Left kidney (tissue), 1 donor: ENCODE measurements at regions not wholly inside any gene's neighbourhood (a gene's known extent, or its start where the extent isn't known, plus 50 kb on each side); places are given as distances from the start of the nearest gene placed in this dataset.
"Not testable (repeated sequence)": the region's sequence is repeated elsewhere in the genome, so short reads cannot be mapped to it uniquely, and the experiment has no call there.

ENCODE experiments used
- DNase-seq: peaks from one replicate; pipeline ENCODE4 v3.0.0-alpha.2; 2013

DNA sequence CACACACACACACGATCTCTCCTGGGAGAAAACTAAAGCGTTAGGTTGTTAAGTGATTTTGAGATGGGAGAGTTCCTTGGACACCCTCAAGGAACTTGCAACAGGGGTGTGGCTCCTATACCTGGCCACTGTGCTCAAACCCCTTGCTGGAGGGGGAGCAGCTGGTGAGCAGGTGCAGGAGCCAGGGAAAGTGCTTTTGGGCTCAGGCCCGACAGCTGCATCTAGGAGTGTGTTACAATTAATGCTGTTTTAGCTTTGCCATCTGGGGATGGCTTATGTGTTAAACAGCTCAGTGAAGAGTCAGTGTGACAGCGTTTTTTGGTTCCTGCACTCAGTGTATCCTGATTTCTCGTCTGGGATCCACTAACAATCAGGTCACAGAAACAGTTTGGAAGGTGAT lies 510.8 kb downstream of the TRIB2 start:
- DNase-seq: no peak

DNA sequence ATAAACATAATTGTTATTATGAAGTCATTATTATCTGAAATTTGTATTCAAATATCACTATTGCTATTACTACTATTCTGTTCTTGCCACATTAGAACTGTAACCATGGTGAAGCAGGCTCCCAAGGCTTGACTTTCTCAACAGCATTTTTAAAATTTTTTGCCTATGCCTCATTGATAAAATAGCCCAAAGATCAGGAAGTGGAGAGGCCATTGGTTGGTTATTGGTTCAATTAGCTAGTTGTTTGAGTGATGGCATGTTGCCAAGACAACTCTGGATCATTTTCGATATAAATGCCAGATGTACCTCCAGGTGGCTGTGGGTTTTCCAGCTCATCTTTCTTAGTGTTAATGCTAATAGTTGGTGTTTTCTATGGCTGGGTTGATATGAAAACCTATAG lies 513.5 kb downstream of the TRIB2 start:
- DNase-seq: no peak

DNA sequence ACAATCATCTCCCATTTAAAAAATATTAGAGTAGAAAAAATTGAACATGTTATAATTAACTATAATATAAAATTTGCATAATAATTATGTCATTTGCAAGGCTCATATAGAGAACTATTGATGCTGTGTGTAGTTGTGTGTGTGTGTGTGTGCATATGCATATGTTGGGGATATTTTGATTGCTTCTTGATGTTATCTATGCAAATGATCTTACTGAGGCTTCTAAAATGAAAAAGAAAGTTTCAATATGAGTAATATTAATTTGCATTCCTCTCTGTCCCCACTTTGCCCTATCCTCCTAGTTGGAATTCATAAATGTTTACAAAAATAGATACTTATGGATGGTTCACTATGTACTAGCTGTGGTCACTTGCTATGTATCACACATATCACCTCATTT lies 523.3 kb downstream of the TRIB2 start:
- no peak for DNase-seq

DNA sequence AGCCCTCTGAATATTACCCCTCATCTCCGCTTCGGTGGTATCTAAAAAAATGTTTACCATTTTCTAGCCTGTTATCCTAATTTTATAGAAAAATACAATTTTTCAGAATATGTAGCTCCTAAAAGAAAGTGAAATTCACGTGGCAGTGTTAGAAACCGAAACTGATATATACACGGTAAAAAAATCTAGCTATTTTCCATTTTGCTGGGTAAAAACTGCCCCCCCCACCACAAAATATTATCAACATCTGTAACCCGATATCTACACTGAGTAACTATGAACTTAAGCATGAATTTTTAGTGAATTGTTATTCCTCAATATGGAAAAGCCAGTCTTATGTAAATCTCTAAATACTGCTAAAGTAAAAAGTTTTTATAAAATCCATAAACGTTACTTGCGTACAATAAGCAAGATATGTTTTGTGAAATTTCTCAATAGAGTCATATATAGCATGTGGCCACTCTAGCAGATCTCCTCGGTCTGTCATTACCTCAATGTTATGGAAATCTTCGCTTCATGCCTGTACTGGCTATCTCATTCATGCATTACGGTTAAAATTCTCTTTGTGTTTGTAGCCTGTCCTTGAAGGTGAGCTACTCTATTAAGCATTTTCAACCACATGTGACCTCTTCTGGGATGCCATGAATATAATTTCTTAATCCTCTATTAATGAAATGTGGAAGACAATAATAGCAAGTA lies 524.2 kb downstream of the TRIB2 start:
- DNase-seq: no peak

DNA sequence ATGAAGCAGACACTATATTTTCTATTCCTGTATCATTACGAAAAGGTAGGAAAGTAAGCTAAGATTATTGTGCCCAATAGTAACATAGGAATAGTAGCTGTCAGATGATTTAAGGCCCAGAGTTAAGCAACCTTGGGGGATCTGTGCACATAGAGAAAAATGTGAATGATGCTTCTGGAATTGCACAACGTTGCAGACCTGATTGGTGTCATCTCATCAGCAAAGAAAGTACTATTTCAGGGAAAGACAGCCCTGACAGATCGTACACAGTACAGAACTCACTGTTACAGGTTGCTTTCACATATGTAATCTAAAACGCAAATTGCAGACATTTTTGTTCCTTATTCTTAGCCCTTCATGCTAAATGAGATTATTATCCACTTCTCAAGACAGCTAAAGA lies 535.9 kb downstream of the TRIB2 start:
- DNase-seq: no peak

DNA sequence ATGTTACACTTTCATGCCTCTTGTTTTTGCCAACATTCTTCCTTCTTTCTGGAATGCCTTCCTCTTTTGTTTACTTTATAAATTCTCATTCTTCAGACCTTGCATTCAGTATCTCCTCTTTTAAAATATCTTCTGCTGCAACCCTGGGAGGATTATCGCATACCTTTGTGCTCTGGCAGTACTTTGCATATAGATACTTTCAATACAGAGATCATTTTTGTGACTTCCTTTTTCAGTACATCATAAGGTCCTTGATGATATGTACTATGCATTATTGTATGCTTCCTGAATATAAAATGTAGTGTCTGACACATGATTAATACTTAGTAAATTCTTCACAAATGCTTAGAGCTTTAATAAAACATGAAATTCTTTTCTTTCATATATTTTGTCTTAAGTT lies 538.7 kb downstream of the TRIB2 start:
- no peak for DNase-seq

DNA sequence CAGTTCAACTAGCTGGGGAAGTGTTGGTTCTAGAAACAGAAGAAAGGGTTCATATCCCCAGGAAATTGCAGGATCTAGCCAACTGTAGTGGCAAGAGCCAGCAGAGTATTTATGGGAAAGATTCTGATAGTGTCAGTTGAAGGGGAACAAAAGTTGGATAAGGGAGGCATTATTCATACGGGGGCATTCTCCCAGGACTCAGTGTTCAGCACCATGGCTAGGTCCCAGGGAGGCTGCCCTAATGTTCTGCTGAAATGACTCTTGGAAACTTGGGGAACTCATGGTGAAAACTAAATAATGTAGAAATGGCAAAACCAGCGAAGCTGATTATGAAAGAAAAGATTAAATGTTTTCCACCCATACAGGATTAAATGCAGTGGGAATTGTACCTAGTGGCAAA lies 543.7 kb downstream of the TRIB2 start:
- peak; percentile 22 for DNase-seq

DNA sequence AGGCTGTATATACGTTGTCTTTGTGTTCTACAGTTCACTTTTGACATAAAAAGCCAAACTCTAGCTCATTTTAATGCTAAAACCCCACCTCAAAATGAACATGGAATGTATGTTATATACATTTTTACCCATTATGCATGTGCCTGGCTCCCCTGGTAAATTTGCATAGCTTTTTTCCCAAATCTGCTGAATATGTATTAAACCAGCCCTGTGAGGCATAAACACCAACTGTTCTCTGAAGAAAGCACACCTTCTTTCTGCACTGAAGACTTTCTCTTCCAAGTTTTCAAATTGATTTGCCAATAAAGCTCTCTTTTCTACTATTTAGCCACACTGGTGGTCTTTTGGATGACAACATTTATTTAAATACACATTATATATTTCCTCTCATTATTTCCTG lies 549.4 kb downstream of the TRIB2 start:
- no peak for DNase-seq

DNA sequence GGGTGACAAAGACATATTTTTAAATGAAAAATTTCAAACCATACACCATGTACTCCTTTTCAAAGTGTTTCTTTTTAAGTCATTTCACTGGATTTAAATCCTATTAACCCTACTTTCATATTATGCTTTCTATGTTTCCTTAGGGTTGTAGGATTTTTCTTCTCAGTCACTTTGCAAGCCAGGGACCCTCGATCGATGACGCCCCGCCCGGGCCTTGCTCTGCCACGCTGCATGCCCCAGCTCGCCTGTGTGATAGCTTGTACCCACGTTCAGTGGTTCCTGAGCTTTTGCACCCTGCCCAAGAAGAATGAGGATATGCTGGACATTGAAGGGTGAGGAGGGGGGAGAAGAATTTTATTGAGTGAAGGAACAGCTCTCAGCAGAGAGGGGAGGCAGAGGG lies 568.0 kb downstream of the TRIB2 start:
- DNase-seq: no peak

DNA sequence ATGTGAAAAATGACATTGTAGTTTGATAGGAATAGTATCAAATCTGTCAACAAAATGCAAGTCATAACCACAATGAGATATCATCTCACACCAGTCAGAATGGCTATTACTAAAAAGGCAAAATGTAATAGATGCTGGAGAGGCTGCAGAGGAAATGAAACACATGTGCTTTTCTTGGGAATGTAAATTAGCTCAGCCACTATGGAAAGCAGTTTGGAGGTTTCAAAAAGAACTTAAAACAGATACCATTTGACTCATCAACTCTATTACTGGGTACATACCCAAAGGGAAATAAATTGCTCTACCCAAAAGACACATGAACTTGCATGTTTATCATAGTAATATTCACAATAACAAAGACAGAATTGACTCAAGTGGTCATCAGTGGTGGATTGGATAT lies 572.6 kb downstream of the TRIB2 start:
- no peak for DNase-seq

DNA sequence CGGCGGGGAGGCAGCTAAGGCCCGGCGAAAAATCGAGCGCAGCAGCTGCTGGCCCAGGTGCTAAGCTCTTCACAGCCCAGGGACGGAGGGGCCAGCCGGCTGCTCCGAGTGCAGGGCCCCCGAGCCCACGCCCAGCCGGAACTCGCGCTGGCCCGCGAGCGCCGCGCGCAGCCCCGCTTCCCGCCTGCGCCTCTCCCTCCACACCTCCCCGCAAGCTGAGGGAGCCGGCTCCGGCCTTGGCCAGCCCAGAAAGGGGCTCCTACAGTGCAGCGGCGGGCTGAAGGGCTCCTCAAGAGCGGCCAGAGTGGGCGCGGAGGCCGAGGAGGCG lies 591.7 kb downstream of the TRIB2 start:
- DNase-seq: not testable (repeated sequence)

DNA sequence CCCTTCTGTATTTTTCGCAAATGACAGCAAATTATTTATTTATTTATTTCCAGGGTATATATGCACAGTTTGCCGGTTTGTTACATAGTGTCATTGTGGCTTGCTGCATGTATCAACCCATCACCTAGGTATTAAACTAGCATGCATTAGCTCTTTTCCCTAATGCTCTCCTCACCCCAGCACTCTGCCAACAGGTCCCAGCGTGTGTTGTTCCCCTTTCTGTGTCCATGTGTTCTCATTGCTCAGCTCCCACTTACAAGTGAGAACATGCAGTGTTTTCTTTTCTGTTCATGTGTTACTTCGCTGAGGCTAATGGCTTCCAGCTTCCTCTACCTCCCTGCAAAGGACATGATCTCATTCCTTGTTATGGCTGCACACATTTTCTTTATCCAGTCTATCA lies 592.3 kb downstream of the TRIB2 start:
- no peak for DNase-seq

DNA sequence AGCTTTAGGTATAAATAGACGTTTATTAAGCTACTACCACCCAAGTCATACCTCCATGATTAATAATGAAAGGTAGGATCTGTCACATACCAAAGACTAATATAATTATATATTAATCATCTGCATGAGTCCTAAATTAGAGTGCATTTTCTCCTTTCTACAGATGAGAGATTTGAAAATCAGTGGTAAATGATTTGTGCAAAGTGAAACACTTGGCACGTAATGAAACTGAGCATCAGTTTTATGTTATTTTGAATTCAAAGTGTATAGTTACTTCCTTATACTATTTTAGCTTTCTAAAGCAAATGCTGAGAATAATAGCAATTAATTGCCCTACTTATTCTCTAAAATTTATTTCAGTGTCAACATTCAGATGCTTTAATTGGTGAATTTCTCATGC lies 615.3 kb downstream of the TRIB2 start:
- no peak for DNase-seq

DNA sequence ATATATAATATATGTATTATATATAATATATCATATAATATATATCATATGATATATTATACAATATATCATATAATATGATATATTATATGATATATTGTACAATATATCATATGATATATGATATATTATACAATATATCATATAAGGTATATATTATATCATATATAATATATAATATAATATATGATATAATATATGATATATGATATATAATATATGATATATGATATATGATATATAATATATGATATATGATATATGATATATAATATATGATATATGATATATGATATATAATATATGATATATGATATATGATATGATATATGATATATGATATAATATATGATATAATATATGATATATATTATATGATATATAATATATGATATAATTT lies 617.3 kb downstream of the TRIB2 start:
- DNase-seq: not testable (repeated sequence)

DNA sequence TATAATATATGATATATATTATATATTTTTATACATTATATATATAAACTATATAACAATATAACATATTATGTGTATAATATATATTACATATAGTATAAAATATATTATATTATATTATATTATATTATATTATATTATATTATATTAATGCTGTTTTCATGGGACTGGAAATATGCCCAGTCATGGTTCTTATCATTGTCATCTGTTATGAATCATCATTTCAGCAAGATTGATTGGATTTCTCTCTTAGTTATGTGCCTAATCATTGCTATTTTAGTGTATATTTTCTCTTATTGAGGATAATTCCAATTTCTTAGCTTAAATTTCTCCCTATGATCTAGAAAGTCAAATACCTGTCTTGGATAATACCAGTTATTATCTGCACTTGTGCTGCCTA lies 617.8 kb downstream of the TRIB2 start:
- no peak for DNase-seq

DNA sequence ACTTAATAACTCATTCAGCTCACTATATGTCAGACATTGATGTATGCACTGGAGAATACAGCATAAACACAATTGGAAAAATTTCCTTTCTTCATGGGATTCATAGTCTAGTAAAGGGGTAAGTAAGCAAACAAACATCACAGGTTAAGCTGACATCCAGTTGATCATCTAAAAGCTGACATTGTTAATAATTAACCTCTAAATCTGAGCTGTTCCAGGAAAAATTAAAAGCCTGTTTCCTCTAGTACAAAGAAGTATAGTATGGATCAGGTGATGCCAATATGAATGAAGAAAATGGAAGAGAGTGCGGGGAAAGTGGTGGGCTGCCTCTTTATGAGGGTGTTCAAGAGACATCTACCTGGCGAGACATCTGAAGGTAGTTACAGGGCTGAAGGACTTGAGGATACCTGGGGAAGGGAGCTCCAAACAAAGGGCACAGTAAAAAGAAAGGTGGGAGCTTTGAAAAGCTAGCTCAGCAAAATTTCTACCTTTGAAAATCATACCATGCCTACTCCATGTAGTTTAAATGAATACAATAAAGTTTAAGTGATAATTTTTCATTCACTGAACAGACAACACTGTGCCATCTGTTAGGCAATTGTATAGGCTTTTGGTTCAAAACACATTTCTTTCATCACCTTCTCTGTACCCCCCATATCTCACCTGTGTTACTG lies 619.3 kb downstream of the TRIB2 start:
- no peak for DNase-seq

DNA sequence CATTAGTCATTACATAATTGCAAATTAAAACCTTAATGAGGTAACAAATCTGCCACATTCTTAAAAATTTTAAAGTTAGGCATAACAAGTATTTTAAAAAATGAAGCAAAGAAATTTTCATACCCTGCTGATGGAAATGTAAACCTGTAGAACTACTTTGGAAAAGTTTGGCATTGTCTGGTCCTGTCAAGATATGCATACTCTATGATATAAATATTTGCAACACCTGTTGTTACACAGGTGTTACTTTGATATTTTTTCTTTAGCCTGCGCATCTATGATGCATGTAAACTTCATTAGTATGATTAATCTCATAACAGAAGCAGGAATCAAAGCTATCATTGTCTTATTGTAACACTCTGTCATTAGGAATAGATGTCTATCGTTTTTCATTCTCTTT lies 634.3 kb downstream of the TRIB2 start:
- no peak for DNase-seq

DNA sequence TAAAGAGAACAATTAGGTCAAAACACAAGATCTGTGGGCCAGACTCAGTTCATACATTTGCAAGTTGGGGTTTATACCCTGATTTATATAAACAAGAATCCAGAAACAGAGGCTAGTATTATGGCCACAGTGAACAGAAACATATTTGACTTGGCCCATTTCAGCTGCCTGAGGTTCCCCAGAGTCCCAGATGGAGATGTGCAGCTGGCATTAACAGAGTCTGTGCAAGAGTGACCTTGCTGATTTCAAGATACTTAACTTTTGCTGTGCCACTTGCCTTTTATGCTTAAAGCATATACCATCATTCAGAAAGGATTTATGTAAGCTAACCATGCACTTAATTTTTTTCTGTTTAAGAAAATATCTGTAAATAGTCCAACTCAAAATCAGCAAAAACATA lies 636.3 kb downstream of the TRIB2 start:
- no peak for DNase-seq

DNA sequence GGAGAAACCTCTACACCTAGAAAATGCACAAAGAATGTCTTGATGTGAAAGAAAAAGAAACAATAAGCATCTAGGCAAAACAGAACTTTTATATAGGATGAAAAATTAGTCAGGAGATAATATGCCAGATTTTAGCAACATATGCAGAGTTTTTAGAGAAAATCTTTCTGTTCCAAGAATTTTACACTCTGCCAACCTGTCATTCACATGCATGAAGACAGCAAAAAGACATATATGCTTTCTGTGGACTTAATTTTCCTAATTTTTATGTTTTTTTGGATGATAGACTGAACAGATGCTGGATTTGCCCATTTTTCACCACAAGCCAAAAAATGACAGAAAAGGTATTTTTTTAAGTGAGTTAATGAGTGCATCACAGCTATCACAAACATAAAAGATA lies 637.3 kb downstream of the TRIB2 start:
- DNase-seq: no peak

DNA sequence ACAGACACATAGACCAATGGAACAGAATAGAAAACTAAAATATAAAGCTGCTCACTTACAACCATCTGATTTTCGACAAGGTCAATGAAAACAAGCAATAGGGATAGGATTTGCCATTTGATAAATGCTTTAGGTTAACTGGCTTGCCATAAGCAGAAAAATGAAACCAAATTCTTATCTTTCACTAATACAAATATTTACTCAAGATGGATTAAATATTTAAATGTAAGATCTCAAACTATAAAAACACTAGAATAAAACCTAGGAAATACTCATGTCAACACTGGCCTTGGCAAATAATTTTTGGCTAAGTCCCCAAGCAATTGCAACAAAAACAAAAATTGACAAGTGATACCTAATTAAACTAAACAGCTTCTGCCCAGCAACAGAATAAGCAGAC lies 665.2 kb downstream of the TRIB2 start:
- DNase-seq: not testable (repeated sequence)

DNA sequence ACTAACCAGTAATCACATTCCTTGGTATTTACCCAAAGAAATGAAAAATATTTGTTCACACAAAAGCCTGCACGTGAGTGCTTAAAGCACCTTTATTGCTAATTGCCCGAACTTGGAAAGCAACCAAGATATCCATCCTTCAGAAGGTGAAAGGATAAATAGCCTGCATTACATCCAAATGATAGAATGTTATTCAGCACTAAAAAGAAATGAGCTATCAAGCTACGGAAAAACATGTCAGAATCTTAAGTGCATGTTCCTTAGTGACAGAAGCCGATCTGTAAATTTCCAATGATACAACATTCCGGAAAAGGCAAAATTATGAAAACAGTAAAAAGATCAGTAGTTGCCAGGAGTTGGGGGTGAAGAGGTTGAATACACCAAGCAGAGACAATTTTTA lies 672.4 kb downstream of the TRIB2 start:
- not testable (repeated sequence) for DNase-seq

DNA sequence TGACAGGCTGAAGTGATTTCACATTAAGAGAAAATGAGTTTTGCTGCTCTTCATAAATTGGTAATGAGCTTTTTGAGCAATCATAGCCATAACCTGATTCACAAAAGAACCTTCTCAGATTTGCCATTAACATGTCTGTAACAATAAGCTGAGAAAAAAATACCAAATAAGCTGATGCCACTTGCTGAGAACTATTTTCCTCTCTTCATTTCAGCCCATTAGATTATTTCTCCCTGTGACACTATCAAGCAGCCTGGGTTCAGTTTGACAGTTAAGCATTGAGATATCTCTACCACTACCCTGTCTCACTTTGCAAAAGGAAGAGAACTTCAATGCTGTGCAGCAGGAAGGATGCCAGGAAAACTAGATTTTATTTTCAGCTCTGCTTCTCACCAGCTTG lies 673.9 kb downstream of the TRIB2 start:
- no peak for DNase-seq

DNA sequence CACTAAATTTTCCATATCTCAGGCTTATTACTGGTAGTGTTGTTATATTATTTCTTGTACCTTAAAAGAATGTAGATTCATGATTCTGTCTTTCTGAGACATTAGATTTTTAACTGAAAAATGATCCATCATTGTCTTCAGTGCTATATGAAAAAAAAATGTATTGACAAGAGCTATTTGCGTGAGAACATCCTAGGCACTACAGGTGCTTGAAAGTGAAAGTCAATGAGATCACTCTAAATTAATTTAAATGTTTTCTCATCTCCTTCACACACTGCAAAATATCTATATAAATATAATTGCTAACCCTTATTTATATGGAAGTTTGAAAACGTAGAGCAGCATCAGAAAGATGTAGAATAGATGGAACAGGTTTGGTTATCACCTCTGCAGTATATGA lies 684.6 kb downstream of the TRIB2 start:
- no peak for DNase-seq

DNA sequence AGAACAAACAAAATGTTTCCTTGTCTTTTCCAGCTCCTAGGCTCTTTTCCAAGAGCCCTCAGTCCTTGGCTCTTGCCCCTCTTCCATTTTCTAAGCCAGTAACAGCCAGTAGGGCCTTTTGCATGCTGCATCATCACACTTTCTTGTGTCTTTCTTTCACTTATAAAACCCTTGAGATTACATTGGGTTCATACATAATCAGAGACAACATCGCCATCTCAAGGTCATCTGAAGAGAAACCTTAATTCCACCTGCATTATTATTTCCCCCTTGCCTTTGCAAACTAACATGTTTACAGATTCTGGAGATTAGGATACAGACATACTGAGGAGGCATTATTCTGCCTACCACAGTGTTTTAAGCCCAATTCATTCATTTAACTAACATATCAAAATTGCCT lies 697.3 kb downstream of the TRIB2 start:
- DNase-seq: no peak

DNA sequence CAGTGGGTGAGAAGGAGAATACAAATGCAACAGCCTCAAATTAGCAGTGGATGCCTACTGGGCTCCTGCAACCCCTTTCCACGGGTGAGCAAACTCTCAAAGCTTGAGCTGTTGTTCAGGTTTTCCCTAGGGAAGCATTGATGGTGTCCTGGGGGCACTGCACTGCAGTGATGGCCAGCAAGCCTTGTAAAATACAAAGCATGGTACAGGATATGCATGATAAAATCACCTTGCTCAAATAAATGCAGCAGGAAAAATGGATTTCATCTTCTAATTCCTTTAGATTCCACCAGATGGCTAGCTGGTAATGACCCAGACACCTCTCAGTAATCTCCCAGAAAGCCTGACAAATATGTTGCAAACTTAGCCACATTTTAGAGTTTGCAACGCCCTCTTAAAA lies 698.2 kb downstream of the TRIB2 start:
- no peak for DNase-seq
